ENCODE measurements at regions not wholly inside any gene's neighbourhood (a gene's known extent, or its start where the extent isn't known, plus 50 kb on each side); places are given as distances from the start of the nearest gene placed in this dataset.

- Histone ChIP-seq H3K4me2 (ENCODE audit: low read length) (no peak overlapping the region), H3K9ac (ENCODE audit: low read length) (no peak overlapping the region), H3K79me2 (replicated peaks; ENCODE audit: insufficient read depth, low read length) (no peaks in the 10 kb centered on the region), H3K27ac (ENCODE audit: low read length) (no peak overlapping the region), H3K36me3 (ENCODE audit: insufficient read depth, low read length) (no peaks in the 10 kb centered on the region), H4K20me1 (ENCODE audit: insufficient read depth) (no peaks in the 10 kb centered on the region), H3K4me3 (ENCODE audit: low read length) (no peak overlapping the region), H2AFZ (ENCODE audit: low read depth, low read length) (no peak overlapping the region), H3K9me2 (ENCODE audit: insufficient read depth, low read length) (no peaks in the 10 kb centered on the region), H3K27me3 (ENCODE audit: insufficient read depth, low read depth, low read length) (no peaks in the 10 kb centered on the region), H3K9me3 (ENCODE audit: low read length) (no peaks in the 10 kb centered on the region), H3F3A (ENCODE audit: insufficient read depth, low read length, poor library complexity, severe bottlenecking) (no peaks in the 10 kb centered on the region)
- TF ChIP-seq REST (IDR thresholded peaks at IDR 0.05; ENCODE audit: borderline replicate concordance) (no peak), SMC3 (conservative IDR thresholded peaks at IDR 0.05; ENCODE audit: poor library complexity) (no peak), EP300 (conservative IDR thresholded peaks at IDR 0.05; ENCODE audit: poor library complexity, severe bottlenecking) (no peak), EZH2 (IDR thresholded peaks at IDR 0.05; ENCODE audit: borderline replicate concordance, insufficient read depth, low read length, poor library complexity, severe bottlenecking) (no peak), TAF1 (IDR thresholded peaks at IDR 0.05; ENCODE audit: low read depth) (no peak), MXI1 (conservative IDR thresholded peaks at IDR 0.05; ENCODE audit: poor library complexity, severe bottlenecking) (no peak), CTCF (IDR thresholded peaks at IDR 0.05; ENCODE audit: poor library complexity, severe bottlenecking) (no peak), POLR2AphosphoS5 (IDR thresholded peaks at IDR 0.05) (no peak), RAD21 (conservative IDR thresholded peaks at IDR 0.05) (no peak)
Measured at GRCh38 chr5:92519811-92520632, 1061.0 kb downstream of the NR2F1-AS1 start.

GRCh38 chr5:92518318-92518904 lies 1062.6 kb downstream of the NR2F1-AS1 start:
- no peaks in the 10 kb centered on the region for H3K9me3 ChIP-seq (ENCODE audit: low read length)
- no peak overlapping the region for H2AFZ ChIP-seq (ENCODE audit: low read depth, low read length)
- peak; percentile 26 for TF ChIP-seq CTCF (IDR thresholded peaks at IDR 0.05; ENCODE audit: poor library complexity, severe bottlenecking)
- no peak for TF ChIP-seq REST (IDR thresholded peaks at IDR 0.05; ENCODE audit: borderline replicate concordance)
- H3K27me3 ChIP-seq (ENCODE audit: insufficient read depth, low read depth, low read length), result no peaks in the 10 kb centered on the region
- no peak overlapping the region for H3K4me2 ChIP-seq (ENCODE audit: low read length)
- H4K20me1 ChIP-seq (ENCODE audit: insufficient read depth), result no peaks in the 10 kb centered on the region
- no peak overlapping the region for H3K9ac ChIP-seq (ENCODE audit: low read length)
- no peak overlapping the region for H3K4me3 ChIP-seq (ENCODE audit: low read length)
- no peaks in the 10 kb centered on the region for H3K9me2 ChIP-seq (ENCODE audit: insufficient read depth, low read length)
- no peaks in the 10 kb centered on the region for H3K79me2 ChIP-seq (replicated peaks; ENCODE audit: insufficient read depth, low read length)
- no peaks in the 10 kb centered on the region for H3K36me3 ChIP-seq (ENCODE audit: insufficient read depth, low read length)
- H3K27ac ChIP-seq (ENCODE audit: low read length), result no peak overlapping the region
- H3F3A ChIP-seq (ENCODE audit: insufficient read depth, low read length, poor library complexity, severe bottlenecking), result no peaks in the 10 kb centered on the region
